ENCODE measurements at regions not wholly inside any gene's neighbourhood (a gene's known extent, or its start where the extent isn't known, plus 50 kb on each side); places are given as distances from the start of the nearest gene placed in this dataset.

- DNase-seq (ENCODE audit: low spot score) (no peak), ATAC-seq (ENCODE audit: low FRiP score) (no peak)
- TF ChIP-seq, protein P1, sequence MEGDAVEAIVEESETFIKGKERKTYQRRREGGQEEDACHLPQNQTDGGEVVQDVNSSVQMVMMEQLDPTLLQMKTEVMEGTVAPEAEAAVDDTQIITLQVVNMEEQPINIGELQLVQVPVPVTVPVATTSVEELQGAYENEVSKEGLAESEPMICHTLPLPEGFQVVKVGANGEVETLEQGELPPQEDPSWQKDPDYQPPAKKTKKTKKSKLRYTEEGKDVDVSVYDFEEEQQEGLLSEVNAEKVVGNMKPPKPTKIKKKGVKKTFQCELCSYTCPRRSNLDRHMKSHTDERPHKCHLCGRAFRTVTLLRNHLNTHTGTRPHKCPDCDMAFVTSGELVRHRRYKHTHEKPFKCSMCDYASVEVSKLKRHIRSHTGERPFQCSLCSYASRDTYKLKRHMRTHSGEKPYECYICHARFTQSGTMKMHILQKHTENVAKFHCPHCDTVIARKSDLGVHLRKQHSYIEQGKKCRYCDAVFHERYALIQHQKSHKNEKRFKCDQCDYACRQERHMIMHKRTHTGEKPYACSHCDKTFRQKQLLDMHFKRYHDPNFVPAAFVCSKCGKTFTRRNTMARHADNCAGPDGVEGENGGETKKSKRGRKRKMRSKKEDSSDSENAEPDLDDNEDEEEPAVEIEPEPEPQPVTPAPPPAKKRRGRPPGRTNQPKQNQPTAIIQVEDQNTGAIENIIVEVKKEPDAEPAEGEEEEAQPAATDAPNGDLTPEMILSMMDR (IDR thresholded peaks at IDR 0.05) = no peak
Observed at GRCh38 chr12:106001105-106001836, 137.5 kb downstream of the NUAK1 start.

- TF ChIP-seq, protein P1 (IDR thresholded peaks at IDR 0.05) = no peak
- ATAC-seq (ENCODE audit: low FRiP score) (no peak), DNase-seq (ENCODE audit: low spot score) (no peak)
Observed at GRCh38 chr12:106001837-106002218, 136.9 kb downstream of the NUAK1 start.

- ATAC-seq (ENCODE audit: low FRiP score) (no peak), DNase-seq (ENCODE audit: low spot score) (no peak)
- TF ChIP-seq, protein P1 (IDR thresholded peaks at IDR 0.05) = no peak
Observed at GRCh38 chr12:106003297-106003696, 135.5 kb downstream of the NUAK1 start.

DNA sequence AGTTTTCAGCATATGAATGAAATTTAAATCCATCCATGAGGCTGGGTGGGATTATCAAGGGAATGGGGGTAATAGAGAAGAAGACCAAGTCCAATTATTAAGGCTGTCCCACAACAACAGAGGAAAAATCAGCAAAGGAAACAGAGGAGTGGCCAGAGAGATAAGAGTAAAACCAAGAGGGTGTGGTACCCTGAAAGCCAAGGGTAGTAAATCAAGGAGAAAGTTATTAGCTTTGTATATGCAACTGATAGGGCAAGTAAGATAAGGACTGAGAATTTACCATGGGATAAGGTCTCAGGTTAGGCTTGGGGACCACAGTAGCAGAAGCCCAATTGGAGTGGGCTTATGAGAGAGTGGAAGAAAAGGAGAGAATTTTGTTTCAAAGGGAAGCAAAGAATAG, 134.5 kb downstream of the NUAK1 start:
- TF ChIP-seq, protein P1 (IDR thresholded peaks at IDR 0.05) = no peak
- DNase-seq (ENCODE audit: low spot score) (no peak), ATAC-seq (ENCODE audit: low FRiP score) (no peak)

- ATAC-seq (ENCODE audit: low FRiP score) (no peak), DNase-seq (ENCODE audit: low spot score) (no peak)
- TF ChIP-seq, protein P1 (IDR thresholded peaks at IDR 0.05) = no peak
Observed at GRCh38 chr12:106006382-106006781, 132.4 kb downstream of the NUAK1 start.

- DNase-seq (ENCODE audit: low spot score) (no peak), ATAC-seq (ENCODE audit: low FRiP score) (no peak)
- TF ChIP-seq, protein P1 (IDR thresholded peaks at IDR 0.05) = no peak
Observed at GRCh38 chr12:106006940-106007339, 131.8 kb downstream of the NUAK1 start.

DNA sequence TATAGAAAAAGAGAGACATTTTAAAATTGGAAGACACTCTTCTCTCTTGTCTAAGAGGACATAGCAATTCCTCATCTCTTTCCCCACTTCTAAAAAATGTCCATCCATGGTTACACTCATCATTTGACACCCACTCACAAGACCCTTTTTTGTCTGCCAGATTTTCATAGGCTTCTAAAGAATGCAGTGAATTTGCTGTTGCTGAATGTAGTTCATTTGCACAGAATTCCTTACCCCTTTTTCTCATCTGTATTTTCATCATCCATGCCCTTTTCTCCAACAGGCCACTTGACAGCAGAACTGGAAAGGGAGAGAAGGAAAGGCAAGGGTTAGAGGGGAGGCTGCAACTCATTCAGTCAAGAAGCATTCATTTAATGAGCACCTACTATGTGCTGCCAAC, 128.0 kb downstream of the NUAK1 start:
- no peak for DNase-seq (ENCODE audit: low spot score)
- ATAC-seq (ENCODE audit: low FRiP score) = no peak
- TF ChIP-seq, protein P1 (IDR thresholded peaks at IDR 0.05) = no peak

Data from omental fat pad (tissue), 3 donors.